GM10847 (cell line): ENCODE measurements at regions not wholly inside any gene's neighbourhood (a gene's known extent, or its start where the extent isn't known, plus 50 kb on each side); places are given as distances from the start of the nearest gene placed in this dataset.

ENCODE experiments used
- POLR2A ChIP-seq: IDR thresholded peaks from 2 replicates; pipeline ENCODE4 v1.6.1; 2011; ENCODE audit not compliant: insufficient read length; ENCODE audit errors: extremely low read depth

GRCh38 chr19:28247243-28247642 is 965.7 kb downstream of the UQCRFS1 start:
- TF ChIP-seq POLR2A, result no peak

GRCh38 chr19:28245937-28246336 is 967.0 kb downstream of the UQCRFS1 start:
- no peak for TF ChIP-seq POLR2A

DNA sequence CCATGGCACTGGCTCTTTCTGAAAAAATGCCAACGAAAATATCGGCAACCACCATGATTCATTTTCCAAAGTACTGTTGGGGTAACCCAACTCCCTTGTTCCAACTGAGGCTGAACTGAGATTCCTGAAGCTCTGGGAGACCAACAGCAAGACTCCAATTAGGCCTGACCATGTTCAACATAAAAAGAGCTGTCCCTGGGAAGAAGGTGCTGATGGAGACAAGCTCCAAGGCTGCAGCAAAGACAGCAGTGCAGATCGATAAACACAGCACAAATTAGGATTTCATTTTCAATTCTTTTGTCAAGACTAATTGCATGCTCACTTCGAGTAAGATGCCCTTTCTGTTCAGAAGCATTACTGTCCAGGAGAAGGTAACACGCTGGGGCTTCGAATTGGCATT is 968.0 kb downstream of the UQCRFS1 start:
- no peak for TF ChIP-seq POLR2A

DNA sequence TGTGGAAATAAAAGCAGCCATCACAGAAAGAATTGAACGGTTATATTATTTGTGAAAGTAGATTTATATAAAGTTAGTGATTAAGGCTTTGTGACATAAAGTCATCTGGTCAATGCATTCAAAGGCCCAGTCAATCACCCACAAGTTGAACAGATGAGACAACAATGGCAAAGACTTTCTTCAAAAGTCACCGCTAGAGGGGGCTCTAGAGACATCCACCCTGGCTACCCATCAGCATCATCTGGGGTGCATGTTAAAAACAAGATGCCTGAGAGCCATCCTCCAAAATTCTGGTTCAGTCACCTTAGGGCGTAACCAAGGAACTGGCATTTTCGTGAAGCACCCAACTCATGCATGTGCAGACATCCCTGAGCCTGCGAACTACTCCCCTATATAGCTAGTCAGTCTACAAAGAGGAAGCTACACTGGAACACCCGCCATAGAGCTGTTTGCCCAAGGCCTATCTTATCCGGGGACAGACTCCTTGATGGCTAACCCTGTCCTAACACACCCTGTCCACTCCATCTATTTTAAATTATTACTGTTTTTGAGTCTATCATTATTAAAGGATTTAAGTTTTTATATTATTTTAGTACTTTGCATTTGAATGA is 970.5 kb downstream of the UQCRFS1 start:
- no peak for TF ChIP-seq POLR2A

DNA sequence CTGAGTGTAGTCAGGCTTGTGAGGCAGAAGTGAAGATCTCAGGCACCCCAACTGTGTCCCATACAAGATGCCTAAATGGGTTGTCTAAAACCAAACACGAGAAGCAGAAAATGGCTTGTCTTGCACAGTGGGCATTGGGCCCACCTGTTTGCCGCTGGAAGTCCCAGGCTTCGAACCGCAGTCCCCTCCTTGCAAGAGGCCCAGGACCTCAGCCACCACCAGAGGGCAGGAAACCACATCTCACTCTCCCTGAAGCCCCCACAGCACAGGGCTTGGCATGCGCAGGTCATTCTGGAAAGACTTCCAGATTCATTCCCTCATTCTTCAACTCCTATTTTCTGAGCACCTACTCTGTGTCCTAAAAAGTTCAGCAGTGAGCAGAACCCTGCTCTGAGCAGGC is 973.7 kb downstream of the UQCRFS1 start:
- no peak for TF ChIP-seq POLR2A

DNA sequence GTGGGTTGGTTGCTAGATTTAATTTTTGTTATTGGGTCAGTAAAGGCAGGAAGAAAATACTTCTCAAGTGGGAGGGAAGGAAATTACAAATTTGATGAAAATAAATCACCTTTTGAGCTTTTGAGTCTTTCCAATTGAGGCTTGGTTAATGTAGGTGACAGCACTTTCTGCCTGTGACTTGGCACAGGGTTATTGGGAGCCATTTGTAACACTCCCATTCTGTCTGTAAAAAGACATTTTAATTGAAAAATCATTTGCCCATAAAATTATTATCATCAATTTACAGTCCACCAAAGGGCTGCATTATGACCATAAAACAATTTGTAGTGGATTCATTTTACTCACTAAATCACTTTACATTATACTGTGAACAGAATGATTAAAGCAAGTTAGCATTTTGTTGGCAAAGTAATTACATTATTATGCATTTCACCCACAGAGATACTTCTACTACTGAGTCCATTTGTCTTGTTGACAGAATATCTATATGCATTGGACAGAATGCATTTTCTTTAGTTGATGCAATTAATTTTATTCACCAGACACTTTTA is 974.6 kb downstream of the UQCRFS1 start:
- TF ChIP-seq POLR2A, result no peak

- TF ChIP-seq POLR2A, result no peak
Observed at GRCh38 chr19:28235606-28236125, 977.3 kb downstream of the UQCRFS1 start.

- no peak for TF ChIP-seq POLR2A
Observed at GRCh38 chr19:28234637-28235036, 978.3 kb downstream of the UQCRFS1 start.

GRCh38 chr19:28228854-28229253 is 984.1 kb downstream of the UQCRFS1 start:
- TF ChIP-seq POLR2A, result no peak

DNA sequence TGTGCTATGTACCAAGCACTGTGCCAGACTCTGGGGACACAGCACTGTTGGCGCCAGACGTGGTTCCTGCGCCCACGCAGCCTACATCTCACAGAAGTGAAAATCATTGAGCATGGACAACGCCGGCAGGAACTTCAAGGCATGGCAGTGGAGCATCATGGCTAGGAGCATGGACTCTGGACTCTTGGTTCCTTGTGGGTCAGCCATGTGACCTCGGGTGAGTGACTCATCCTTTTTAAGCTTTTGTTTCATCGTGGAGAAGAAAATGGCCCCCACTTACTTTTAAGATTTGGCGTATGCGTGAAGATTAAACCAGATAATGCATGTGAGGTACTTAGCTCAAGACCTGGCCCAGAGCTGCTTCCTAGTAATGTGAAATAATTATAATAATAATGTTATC is 988.5 kb downstream of the UQCRFS1 start:
- TF ChIP-seq POLR2A, result no peak

GRCh38 chr19:28221736-28222135 is 991.2 kb downstream of the UQCRFS1 start:
- TF ChIP-seq POLR2A, result no peak

DNA sequence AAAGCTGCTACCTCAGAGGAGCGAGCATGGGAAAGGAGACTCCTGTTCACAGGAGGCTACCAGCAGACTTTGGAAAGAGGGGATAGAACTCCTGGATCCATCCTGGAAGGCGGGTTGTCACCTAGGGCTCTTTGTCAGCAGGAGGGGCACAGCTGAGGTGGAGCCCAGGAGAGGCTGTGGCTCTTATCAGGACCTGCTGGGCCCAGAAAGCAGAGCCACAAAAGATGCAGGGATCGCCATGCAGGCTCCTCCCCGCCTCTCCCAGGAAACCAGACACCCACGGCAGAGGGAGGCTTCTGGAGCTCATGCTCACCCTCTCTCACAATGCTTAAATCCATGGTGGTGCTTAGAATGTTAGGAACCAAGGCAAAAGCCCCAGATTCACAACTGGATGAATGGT is 994.2 kb downstream of the UQCRFS1 start:
- TF ChIP-seq POLR2A, result no peak

- no peak for TF ChIP-seq POLR2A
Observed at GRCh38 chr19:28217022-28217421, 995.9 kb downstream of the UQCRFS1 start.

- no peak for TF ChIP-seq POLR2A
Observed at GRCh38 chr19:28213470-28214082, 999.4 kb downstream of the UQCRFS1 start.

- no peak for TF ChIP-seq POLR2A
Observed at GRCh38 chr19:28210886-28211285, 1002.1 kb downstream of the UQCRFS1 start.

GRCh38 chr19:28208745-28209144 is 1004.2 kb downstream of the UQCRFS1 start:
- no peak for TF ChIP-seq POLR2A

GRCh38 chr19:28207244-28207643 is 1005.7 kb downstream of the UQCRFS1 start:
- TF ChIP-seq POLR2A, result no peak

- TF ChIP-seq POLR2A, result no peak
Observed at GRCh38 chr19:28201462-28201943, 1011.4 kb downstream of the UQCRFS1 start.
